HG03378 (cell line): ENCODE measurements at regions not wholly inside any gene's neighbourhood (a gene's known extent, or its start where the extent isn't known, plus 50 kb on each side); places are given as distances from the start of the nearest gene placed in this dataset.
"Not testable (repeated sequence)": the region's sequence is repeated elsewhere in the genome, so short reads cannot be mapped to it uniquely, and the experiment has no call there.

Experiments
- ATAC-seq: cut with Tn5 transposase; IDR thresholded peaks from one replicate; pipeline ENCODE4 v1.9.1; 2021; ENCODE audit warnings: mild to moderate bottlenecking, moderate library complexity; ENCODE audit not compliant: unreplicated experiment

DNA sequence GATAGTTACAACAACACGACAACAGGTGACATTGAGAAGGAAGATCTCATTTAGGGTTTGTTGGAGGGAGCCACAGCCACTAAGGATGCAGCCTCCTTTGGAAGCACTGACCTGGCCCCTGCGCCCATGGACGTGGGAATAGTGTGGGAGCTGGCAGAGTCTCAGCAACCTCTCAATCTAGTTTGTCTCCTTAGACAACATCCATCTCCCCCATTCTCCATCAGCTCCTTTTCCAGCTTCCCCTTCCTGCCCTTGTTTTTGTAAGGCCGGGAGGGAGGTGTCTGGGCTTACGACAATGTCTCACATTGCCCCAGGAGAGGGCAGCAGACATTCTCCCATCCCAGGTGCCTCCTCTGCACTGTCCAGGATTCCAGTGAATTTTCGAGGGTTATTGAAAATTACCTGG is 170.2 kb upstream of the PZP start:
- ATAC-seq: no peak

DNA sequence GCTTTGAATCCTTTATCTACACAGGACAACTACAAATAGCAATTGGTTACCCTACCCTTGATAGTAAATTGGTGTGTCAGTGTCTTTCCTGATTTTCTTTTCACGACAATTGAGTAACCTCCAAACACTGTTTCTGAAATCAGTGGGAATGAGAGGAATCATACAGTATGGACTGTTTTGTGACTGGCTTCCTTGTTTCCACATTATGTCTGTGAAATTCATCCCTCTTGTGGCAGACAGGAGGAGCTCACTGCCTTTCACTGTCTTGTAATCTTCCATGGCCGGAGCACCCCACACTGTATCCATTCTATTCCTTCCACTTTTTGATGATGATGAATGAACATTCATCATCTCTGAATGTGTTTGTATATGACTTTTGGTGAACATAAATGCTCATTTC is 164.0 kb upstream of the PZP start:
- ATAC-seq: no peak

DNA sequence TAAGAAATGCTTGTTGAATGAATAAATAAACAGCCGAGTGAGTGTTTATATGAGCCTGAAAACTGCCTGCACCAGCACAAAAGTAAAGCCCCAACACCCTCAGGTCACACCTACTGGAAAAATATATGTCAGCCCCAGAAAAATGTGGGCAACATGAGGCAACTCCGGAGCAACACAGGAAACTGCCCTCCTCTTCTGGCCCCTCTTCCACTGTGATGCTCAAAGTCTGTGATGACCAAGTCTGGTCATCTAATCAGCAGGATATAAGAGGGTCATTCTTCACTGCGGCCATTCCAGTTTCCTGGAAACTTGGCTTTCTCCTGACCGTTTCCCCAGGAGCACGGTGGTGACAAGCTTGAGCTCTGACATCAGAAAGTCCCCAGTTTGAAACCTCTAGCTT is 159.6 kb upstream of the PZP start:
- ATAC-seq: no peak

DNA sequence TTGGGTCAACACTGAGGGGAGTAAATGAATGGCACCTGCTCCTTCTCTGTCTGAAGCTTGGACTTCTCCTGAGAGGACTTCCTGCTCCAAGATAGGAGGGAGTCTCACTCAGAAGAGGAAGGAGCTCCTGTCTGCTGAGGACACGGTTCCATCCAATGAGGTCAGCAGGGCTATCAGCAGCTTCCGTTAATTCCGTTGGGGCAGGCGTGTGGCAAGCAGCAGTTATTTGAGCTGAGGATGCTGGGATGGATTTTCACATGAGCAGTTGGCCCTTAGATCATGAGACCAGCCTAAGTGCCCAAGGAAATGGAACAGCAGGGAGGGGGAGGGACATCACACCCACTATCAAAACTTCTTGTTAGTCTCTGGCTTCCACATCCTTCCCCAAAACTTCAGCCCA is 159.0 kb upstream of the PZP start:
- no peak for ATAC-seq

DNA sequence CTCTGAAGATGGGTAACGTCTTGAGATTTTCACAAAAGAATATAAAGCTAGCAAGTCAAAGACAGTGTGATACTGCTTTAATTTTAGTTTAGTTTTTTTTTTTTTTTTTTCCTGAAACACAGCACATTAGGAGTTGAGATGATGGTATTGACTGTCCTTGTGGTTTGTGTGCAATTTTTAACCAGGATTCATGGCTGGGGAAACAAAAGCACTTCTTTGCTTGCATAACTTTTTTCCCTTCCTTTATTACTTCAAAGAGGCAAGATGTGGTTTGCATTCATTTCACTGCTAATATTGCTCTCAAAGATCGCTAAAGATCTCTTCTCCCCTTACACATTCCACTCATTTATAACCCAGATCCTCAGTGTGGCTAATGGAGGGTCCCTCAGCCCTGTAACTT is 157.1 kb upstream of the PZP start:
- no peak for ATAC-seq

DNA sequence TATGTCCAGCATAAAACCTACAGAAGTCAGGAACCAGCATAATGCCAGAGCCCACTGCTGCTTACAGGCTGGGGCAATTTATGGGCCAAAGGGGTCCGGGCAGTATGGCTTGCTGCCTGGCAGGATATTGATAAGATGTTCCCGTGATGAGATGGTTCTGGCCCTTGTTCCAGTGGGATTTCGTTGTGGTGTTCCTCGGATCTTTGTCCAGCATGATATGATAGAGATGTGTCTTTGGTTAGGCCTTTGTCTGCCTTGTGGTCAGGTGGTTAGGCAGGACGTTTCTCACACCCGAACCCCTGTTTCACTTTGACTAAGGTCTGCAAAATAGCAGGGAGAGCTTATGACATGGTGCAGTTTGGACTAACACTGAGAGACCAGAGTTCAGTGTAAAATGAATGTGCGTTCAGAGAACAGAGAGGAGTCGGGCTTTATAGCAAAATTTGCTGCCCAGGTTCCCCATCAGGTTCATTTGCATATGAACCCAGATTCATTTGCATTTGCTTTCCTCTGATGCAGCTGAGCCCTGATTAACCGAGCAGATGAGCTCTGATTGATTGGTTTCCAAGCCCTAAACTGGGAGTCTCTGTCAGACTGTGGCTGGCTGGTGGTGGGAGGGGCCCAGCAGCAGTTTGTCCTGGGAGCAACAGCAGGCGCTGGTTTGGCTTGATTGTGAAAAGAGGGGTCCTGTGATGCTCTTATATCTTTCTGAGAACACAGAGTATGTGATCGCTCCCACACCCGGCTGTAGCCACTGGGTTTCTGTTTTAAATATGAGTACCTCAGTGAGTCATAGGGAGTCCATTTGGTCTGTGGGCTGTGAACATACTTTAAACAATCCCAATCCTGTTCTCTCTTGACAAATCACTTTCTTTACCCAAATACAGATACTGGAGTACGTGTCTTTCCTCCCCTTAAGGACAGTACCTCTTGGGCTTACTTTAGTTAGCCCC is 156.3 kb upstream of the PZP start:
- ATAC-seq: peak; percentile 89

DNA sequence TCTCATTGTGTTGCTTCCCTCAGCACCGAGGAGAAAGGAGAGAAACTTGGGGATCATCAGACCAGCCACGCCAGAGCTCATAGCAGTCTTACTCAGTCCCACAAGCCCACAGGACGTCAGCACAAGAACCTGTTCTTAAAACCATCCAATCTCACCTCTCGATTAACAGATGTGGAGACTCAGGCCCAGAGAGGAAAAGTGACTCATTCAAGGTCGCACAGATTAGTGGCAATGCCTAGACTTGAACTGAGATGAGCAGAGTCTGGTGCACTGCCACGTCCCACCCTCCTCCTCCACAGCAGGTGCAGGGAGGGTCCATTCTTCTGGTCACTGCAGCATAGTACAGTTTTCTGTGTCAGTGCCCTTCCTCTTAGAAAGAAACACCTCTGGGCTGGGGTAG is 154.9 kb upstream of the PZP start:
- no peak for ATAC-seq

DNA sequence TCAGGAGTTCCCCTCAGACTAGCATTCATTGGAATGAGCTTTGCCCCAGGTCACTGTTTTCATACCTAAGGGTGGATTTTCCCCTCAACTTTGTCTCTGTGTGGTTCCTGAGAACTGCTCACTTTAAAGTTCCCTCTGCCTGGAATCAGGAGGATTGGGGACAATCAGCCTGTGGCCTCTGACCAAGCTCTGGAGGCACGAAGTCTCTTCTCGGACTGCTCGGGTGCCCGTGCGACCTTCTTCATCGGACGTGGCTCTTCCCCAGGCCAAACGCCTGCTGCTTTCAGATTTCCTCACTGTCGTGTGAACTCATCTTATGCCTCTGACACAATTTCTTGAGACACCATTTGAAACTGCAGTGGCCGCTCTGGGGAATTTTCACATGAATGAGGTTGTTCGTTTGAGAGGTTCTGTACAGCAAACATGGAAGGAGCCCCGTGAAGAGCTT is 153.7 kb upstream of the PZP start:
- no peak for ATAC-seq

DNA sequence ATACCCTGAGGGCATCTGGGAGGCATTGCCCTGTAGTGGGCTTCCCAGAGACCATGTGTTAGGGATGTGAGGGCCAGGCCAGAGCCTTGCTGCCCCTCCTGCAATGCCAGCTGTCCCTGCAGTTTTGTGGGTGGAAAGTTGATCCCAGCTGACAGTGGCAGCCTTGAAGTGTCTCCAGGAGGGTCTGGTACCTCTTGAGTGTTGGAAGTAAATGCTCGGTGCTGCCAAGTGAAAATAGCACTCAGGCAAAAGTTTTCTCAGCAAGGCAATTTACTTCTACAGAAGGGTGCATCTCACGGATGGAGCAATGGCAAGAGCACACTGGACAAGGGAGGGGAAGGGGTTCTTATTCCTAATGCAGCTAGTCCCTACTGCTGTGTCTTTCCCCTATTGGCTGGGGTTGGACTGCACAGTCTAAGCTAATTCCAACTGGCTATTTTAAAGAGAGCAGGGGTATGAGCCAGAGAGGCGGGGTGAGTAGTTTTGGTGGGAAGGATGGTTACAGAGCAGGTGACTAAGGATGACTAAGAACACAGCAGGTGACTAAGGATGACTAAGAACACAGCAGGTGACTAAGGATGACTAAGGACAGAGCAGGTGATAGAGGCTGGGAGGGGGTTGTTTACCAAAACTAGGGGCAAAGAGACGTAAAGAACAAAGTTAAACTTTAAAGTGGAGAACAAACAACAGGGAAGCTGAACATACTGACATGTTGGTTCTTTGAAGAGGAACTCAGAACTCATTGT is 146.0 kb upstream of the PZP start:
- not testable (repeated sequence) for ATAC-seq

DNA sequence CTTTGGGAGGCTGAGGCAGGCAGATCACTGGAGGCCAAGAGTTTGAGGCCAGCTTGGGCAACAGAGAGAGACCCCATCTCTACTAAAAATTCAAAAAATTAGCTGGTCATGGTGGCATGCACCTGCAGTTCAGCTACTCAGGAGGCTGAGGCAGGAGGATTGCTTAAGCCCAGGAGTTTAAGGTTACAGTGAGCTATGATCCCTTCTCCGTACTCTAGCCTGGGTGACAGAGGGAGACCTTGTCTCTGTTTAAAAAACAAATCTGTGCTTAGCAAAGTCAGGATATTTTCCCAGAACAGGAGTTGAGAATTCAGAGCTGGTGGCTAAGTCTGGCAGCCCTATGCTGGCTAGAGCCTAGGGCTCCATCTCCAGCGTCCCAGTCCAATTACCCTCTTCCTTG is 142.9 kb upstream of the PZP start:
- no peak for ATAC-seq

DNA sequence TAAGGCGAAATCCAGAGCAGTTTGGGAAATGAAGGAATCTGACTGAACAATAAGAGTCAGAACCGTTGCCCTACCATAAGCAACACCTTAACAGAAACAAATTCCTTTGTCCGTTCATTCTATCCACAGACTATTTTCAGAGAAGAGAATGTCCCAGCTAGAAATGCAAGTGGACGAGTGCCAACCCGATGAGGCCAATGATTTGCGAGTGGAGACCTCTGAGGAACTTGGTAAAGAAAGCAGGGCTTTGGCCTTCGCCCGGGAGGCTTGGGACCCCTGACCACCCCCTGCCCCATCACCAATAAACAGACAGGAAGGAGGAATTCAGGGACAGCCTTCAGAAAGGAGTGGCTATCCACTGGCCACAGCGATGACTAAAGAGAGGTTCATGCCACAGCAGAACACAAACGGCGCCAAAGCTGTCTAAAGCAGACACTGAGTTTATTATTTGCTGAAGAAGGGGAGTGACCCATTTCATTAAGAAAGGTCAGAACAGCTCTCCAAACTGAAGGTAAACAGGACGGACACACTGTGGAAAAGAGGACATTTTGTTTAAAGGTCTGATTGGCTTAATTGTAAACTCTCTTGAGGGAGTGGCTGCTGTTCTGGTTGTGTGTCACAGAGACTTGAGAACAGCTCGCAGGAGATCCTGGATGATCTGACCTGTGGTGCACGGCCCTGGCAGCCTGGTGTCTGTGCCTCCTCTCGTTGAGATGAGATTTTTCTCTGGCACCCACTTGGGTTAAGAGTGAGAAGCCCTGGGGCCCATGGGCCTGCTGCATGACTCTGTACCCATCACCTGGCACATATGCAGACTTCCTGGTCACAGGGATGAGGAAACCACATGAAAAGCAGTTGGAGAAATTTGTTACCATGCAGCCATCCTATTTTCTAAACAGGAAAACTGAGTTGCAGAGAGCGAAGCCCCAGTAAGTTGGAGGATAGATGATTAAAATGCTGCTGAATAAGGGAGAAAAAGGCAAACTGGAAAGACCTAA is 142.0 kb upstream of the PZP start:
- ATAC-seq: no peak

DNA sequence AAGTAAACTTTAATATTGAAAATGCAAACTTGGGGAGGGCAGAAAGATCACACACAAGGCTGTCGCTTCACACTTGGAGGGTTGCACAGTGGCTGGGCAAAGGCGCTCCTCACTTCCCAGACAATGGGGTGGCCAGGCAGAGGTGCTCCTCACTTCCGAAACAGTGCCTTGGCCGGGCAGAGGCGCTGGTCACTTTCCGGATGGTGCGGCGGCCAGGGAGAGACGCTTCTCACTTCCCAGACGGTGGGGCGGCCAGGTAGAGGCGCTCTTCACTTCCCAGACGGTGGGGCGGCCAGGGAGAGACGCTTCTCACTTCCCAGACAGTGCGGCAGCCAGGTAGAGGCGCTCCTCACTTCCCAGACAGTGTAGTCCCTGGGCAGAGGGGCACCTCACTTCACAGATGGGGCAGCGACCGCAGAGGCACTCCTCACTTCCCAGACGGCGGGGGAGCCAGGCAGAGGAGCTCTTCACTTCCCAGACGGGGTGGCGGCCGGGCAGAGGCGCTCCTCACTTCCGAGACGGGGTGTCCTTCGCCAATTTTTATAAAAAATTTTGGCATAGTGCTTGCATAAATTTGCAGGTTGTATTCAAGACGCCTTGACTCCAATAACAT is 140.8 kb upstream of the PZP start:
- ATAC-seq: no peak

DNA sequence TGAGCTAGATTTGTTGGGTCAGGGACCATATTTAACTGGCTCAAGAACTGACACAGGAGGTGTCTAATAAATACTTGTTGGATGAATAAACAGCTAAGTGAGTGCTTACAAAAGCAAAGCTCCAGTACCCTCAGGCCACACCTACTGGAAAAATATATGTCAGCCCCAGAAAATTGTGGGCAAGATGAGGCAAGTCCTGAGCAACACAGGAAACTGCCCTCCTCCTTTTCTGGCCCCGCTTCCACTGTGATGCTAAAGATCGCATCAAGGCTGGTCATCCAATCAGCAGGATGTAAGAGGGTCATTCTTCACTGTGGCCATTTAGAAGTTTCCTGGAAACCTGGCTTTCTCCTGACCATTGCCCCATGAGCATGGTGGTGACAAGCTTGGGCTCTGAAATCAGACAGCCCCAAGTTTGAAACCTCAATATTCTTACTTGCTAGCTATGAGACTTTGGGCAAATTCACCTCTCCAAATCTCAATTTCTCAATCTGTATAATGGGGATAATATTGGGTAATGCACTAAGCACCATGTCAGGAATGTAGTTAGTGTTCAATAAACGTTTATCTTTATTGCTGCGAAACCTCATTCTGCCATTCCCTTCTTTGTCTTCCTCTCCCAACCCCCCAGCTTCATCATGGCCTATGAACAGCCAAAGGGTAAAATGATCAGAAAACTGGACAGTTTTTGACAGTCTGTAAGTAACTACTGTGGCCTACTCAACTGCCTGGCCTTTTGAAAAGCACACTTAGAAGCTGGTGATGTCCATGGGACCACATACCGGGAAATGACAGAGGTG is 139.3 kb upstream of the PZP start:
- no peak for ATAC-seq

DNA sequence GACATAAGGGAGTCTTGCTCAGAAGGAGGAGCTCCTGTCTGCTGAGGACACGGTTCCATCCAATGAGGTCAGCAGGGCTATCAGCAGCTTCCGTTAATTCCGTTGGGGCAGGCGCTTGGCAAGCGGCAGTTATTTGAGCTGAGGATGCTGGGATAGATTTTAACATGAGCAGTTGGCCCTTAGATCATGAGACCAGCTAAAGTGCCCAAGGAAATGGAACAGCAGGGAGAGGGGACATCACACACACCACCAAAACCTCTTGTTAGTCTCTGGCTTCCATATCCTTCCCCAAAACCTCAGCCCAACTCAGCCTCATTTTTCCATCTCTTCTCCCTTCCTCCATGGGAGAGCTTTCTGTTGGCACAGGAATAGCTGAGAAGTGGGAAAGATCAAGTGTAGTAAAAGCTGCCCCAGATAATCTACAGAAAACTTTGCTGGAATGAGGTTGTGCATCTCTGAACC is 138.7 kb upstream of the PZP start:
- ATAC-seq: no peak

DNA sequence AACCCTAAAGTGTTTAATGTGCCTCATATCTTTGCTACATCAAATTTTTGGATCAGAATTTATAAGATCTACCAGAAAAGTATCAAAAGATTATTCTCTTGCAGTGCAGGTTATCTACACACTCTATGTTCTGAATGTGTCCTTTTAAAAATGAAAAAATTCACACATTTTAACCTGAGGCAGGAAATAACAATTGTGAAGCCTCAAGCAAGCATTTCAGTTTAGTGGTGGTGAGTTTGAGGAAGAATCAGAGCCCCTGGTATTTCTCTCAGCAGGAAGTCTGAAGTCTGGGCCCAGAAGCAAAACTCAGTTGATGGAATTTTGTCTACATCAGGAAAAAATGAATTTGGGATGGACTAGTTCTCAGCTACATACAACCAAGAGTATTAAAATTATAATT is 137.0 kb upstream of the PZP start:
- no peak for ATAC-seq

DNA sequence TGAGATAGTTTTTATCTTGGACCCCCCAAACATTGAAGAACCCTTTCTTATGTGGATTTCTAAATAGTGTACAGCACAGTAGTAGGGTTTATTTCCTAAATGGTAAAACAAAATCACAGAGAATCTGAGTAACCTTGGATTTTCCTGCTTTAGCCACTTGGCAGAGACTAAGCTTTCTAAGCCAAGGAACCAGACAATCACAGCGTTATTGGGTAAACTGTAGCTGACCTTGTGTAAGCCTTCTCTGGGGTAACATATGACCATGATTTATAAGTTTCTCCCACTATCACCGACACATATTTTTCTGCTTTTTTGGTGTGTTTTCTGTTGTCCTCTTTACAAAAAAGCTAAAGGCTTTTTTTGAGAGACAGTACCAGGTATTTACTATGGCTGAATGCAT is 136.3 kb upstream of the PZP start:
- no peak for ATAC-seq

DNA sequence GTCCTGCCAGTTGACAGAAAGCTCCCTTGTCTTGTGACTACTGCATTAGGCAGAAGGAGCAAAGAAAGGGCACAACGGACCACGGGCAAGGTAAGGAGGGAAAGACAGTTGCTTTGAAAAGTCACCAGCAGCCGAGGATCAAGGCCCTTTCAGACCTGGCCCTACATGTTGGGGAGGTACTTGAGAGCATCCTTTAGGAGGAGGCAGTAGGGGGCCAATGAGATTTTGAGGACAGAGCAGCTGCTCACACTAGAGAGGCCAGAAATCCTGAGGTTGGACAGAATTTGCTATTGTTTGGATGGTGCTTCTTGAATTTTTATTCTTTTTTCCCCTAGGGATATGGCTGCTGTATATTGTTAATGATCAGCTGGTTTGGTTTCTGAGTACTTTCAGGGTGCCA is 135.5 kb upstream of the PZP start:
- ATAC-seq: no peak

DNA sequence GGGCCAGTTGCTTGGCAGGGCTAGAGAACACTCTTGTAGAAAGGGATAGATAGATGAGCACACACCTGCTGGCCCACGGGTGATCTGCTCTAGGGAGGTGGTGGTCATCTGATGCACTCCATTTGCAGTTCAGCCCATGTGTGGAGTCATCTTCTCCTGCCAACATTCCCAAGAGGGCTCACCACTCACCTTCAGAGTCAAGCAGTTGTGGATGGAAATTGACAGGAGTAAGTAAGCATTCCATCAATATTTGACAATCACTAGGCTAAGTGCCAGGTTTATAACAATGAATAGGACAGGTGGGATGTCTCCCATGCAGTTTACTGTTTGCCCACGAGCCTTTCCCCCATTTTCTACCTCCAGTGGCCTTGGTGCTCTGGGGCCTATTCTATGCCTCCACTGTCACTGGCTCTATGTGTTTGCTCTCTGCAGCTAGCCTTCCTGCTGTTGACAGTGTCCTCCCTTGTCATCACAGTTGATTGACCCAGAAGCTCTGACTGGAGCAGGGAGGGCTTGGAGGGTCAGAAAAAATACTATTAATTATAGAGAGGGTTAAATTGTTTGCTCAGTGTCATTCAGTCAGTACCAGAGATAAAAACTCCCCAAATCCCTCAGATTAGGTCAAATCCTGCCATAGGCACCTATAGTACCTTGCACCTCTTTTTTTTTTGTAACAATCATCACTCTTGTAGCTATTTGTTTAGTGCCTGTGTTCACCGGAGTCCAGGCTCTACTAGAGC is 134.6 kb upstream of the PZP start:
- ATAC-seq: no peak

DNA sequence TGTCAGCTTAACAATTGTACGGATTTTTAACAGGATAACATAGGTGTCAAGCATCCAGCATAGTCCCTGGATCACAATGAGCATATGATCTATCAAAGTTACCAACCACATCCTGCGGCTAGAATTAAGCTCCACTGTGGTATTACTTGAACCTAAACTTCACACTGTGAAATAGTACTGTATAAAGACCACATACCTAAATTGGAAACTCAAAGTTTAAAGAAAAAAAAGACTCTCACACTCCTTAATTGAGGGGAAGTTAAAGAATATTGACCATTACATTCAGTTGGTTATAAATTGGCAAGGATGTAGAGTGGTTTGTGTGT is 133.0 kb upstream of the PZP start:
- no peak for ATAC-seq
